A673 (cell line): ENCODE measurements at regions not wholly inside any gene's neighbourhood (a gene's known extent, or its start where the extent isn't known, plus 50 kb on each side); places are given as distances from the start of the nearest gene placed in this dataset.

Experiments
- EZH2 ChIP-seq: fragments of 200-600 bp; sonication (generic); IDR thresholded peaks from 2 replicates; pipeline ENCODE4 v1.6.1; 2017; ENCODE audit warnings: borderline replicate concordance, low read depth, mild to moderate bottlenecking, mixed read lengths, antibody characterized with exemption, low read length; ENCODE audit not compliant: poor library complexity, severe bottlenecking
- TF ChIP-seq, protein P1 (sequence below): fragments of 300-800, 200-600 bp; sonication (generic); conservative IDR thresholded peaks from 2 replicates; pipeline ENCODE4 v1.5.1; 2017; ENCODE audit warnings: low read depth, mild to moderate bottlenecking, antibody characterized with exemption, low read length, moderate library complexity, mixed read lengths

DNA sequence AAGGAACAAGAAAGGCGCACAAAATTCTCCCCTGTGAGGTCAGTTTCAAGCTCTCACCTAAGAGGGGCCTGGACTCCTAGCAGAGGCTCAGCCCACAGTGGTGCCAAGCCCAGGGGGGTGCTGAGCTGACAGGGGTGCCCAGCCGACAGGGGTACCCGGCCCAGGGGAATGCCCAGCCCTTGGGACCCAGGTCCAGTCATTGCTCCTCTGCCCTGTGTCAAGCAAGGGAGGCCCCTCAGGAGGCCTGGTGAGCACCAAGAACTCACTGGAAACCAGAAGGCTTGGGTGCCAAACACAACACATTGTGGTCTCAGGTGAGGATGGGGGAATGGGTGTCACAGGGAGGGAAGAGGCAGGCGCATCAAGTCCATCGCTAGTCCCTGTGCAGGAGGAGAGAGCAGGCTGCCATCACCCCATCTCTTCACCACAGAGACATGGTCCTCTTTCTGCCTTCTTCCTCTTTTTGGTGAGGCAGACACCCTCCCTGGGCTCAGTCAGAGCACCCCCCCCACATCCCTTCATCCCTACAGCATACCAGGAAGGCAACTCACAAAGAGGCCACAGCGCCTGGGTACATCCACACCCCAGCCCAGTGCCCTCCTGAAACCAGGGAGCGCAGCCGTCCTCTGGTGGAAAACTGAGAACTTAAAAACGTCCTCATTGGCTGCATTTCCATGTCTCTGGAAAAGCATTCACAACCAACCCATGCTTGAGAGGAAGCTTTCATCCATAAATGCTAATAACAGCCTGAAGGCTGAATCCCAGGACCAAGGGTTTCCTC, 111.3 kb downstream of the BANF2 start:
- TF ChIP-seq, protein P1, sequence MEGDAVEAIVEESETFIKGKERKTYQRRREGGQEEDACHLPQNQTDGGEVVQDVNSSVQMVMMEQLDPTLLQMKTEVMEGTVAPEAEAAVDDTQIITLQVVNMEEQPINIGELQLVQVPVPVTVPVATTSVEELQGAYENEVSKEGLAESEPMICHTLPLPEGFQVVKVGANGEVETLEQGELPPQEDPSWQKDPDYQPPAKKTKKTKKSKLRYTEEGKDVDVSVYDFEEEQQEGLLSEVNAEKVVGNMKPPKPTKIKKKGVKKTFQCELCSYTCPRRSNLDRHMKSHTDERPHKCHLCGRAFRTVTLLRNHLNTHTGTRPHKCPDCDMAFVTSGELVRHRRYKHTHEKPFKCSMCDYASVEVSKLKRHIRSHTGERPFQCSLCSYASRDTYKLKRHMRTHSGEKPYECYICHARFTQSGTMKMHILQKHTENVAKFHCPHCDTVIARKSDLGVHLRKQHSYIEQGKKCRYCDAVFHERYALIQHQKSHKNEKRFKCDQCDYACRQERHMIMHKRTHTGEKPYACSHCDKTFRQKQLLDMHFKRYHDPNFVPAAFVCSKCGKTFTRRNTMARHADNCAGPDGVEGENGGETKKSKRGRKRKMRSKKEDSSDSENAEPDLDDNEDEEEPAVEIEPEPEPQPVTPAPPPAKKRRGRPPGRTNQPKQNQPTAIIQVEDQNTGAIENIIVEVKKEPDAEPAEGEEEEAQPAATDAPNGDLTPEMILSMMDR, result no peak
- no peak for TF ChIP-seq EZH2
